Stimulated activated CD4-positive, alpha-beta T cell treated with anti-CD3 and anti-CD28 coated beads, Interleukin-15, amount 100 ng/mL, for 24 hours (primary cell): ENCODE measurements at regions not wholly inside any gene's neighbourhood (a gene's known extent, or its start where the extent isn't known, plus 50 kb on each side); places are given as distances from the start of the nearest gene placed in this dataset.
A peak's percentile ranks its signal among the peaks of the same experiment; 100 is the strongest.
"Not testable (repeated sequence)": the region's sequence is repeated elsewhere in the genome, so short reads cannot be mapped to it uniquely, and the experiment has no call there.

ENCODE experiments used
- DNase-seq: peaks from one replicate; pipeline ENCODE4 v3.0.0-alpha.2; 2020

DNA sequence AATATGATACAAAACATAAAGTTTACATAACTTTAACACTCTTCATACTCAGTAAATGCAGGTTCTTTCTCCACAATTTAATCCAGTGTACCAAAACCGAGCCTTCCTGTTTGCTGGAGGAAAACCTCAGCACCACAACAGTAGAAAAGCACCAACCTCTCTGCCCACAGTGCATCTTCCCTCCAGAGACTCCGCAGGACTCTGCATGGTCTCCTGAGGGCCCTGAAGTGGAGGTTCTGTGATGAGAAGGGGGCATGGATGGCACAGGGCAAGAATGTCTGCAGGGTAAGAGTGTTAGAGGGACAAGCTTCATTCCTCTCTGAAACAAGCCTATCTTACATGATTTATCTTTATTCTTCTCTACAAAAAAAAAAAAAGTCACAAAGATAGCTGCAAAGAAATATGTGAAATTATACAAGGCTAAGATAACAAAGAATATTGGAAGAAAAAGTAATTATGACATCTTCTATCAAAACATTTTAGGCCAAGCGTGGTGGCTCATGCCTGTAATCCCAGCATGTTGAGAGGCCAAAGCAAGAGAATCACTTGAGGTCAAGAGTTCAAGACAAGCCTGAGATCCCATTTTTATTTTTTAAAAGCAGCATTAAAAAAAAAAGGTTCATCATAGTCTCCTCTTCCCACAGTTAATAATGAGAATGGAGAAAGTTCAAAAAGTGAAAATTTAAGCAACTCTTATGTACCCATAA is 102.0 kb downstream of the VPREB1 start:
- DNase-seq, result no peak

DNA sequence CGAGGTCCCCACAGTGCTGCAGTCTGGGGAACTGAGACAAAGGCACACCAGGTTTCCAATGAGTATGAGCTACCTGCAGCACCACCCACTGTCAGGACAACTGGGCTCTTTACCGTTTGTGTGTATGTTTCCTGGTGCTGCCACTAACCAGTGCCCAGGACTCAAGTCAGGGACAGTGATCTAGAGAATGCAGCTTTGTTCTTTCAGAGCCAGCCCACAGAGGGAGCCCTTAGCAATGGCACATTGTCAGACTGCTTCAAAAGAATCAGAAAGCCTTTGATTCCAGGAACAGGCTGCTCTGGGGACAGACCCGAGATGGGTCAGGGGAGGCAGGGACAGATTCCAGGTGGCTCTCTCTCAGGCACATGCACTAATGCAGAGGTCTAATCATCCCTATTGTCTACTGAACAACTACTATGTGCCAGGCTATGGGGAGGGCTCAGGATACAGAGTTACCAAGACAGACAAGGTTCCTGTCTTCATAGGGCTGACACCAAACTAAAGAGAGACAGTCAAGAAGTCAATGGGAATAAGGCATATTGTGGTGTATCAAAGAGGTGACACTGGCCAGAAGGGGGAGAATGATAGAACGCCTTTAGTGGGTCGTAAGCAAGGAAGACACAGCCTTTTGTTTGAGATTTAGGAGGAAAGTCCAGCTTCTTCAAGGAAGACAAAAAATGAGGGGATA is 103.7 kb downstream of the VPREB1 start:
- no peak for DNase-seq

DNA sequence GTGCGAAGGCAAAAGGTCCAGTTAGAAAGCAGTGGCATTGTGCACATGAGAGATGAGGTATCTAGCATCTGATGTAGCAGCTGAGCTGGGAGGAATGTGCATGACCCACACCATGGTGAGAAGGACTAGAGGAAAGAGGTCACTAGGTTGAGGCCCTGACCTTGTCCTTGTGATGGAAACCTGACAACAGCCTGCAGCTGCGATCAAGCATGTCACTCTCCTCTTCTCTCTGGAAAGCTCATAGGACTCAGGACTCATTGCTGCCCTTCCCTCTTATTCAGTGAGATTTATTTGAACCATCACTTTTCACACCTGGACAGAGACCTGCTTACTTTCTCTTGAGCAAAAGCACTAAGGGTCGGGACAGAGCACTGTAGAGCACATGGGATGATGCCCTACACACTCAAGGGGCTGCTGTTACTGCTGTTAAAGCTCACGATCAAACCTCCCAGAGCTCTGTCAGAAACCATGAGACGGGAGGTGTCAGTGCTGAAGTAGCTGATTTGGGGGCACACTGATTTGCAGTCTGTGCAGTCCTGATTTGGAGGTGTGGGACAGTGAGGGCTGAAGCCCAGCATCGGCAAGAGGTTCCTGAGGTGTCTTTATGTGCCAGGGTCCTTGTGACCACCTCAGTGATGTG is 104.3 kb downstream of the VPREB1 start:
- no peak for DNase-seq

DNA sequence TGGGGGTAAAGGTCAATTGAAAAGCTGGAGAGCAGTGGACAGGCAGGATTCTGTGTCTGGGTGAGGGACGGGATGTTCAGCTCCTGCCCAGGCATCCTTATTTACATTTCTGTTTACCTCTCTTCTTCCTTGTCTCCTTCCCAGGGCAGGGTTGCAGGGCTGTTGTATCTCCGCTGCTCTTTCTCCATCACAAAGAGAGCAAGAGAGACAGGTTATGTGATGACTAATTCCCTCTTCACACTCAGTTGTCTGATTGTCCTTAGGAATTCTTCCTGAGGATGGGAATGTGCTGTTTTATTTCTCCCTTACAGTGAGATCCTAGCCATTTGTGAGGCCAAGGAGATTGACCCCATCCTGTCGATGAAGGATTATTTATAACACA is 104.9 kb downstream of the VPREB1 start:
- no peak for DNase-seq

DNA sequence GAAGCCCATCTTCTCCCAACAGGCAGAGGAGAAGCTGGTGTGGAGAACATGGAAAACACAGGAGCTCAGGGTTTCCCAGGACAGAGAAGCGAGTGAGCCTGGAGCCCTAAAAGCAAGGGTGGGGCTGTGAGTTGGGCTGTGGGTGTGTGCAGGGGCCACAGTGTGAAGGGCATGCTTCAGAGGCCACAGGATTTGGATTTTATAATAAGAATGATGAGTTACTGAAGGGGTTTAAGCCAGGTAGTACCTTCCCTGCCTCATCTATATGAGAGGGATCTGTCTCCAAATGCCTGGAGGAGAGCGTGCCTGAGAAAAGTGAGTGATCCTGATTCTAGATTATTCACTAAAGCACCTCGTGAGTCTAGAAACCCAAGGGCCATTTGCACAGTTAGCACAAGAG is 106.8 kb downstream of the VPREB1 start:
- no peak for DNase-seq

DNA sequence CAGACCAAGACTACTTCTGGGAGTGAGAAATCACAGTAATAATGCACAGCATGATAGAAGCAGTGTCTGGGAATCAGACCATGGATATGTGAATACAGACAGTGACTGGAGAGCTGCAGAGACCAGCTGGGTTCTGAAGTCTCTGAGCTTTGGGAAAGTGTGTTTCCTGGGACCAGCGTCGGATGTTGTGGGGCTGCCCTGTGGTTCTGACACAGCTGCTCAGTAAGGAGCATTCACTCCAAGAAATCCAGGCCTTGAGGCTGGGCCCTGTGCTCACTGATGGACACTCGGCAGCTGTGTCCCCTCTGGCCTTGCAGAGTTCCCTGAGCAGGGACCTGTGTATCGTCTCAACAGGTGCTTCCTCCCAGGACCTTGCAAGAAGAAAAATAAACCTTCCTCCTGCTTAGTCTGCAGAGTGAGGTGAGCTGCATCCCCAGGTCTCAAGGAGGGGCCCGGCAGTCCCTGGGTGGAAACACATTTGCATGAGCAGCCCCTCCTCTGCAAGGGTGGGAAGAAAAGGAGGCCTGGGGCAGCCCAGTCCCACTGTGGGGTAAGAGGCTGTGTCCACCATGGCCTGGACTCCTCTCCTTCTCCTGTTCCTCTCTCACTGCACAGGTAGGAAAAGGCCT is 107.9 kb downstream of the VPREB1 start:
- DNase-seq, result no peak

DNA sequence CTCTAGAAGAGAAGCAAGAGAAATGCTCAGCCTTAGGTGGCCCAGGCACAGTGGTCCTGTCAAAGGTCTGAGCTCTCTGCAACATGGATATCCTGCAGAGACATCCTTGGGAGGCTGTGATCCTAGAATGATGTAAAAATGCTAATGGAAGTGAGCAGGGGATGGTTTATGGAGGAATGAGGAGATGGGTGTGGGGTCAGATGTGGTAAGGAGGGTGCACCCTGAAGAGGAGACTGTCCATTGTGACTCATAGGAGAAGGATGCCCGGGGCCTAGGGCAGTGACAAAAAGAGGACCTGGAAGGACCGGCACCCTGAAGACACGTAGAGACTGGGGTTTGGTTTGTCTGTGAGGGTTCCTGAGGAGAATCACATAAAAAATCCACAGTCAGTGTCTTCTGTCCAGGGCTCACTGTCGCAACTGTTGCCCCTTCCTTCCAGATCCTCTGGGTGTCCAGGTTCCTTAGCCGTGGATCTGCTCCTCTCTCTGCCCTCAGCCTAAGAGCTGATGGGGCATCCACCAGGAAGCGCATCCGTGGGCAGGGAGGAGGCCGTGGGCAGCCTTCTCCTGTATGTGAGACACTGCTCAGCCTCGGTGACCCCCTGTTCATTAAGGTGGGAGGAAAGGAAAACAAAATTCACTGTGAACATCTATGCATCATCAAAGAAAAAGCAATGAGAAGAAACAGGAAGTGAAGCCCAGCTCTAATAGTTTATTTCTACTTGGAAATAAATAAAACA is 110.7 kb downstream of the VPREB1 start:
- no peak for DNase-seq

DNA sequence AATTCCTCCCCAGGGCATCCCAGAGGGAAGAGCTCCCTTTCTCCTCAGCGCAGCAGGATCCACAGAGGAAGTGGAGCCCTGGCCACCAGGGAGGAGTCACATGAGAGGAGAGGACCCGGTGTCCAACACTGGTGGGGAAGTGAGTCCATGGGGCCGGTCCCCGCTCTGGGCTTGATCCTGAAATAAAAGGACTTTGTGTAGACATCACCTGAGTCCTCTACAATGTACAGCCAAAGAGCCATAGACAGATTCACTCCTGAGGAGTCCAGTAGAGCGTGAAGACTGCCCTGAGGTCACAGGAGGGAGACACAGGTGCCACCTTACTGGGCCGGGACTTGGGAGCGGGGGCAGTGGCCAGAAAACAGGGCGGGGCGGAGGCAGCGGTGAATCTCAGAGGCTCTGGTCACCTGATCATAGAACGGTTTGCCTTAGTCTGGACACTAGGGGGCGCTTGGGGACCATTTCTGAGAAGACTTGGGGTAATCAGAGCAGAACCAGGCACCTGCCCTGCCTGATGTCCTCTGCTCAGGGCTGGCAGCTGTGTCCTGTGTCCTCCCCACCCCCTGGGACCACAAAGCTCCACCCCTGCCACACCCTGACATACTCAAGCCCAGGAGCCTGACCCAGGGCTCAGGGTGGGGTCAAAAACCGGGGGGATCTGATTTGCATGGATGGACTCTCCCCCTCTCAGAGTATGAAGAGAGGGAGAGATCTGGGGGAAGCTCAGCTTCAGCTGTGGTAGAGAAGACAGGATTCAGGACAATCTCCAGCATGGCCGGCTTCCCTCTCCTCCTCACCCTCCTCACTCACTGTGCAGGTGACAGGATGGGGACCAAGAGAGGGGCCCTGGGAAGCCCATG is 112.7 kb downstream of the VPREB1 start:
- peak; percentile 90 for DNase-seq

DNA sequence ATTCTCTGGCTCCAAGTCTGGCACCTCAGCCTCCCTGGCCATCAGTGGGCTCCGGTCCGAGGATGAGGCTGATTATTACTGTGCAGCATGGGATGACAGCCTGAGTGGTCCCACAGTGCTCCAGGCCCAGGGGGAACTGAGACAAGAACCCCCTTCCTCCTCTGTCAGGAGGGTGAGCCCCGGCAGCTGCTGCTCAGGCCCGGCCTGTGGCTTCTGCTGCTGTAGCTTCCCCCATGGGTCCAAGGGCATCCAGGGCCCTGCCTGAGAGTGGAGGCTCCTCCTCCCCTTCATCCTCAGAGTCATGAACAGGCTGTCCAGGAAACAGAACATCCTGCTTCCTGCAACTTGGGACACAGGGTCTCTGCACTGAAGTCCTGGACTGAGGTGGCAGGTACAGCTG is 113.6 kb downstream of the VPREB1 start:
- no peak for DNase-seq

DNA sequence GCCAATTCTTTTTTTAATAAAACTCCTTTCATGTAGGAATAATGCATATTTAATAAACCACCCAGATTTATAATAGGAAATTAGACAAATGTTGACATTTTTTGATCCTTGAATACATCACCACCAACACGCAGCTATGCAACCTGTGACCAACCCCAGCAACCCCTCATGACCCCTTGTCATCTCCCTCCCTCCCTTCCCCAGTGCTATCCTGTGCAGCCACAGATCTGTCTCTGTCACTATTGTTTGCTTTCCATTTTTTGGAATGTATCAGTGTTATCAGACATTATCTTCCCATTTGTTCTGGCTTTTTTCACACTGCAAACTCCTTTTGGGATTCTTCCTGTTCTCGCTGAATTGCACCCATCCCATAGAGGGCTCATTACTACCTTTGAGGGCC is 114.1 kb downstream of the VPREB1 start:
- no peak for DNase-seq

DNA sequence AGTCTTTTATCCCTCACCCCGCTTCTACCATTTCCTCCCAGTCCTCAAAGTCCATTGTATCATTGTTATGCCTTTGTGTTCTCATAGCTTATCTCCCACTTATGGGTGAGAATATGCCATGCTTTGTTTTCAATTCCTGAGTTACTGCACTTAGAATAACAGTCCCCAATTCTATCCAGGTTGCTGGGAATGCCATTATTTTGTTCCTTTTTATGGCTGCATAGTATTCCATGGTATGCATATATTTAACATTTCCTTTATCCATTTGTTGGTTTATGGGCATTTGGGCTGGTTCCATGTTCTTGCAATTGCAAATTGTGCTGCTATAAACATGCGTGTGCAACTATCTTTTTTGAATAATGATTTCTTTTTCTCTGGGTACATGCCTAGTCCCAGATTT is 114.9 kb downstream of the VPREB1 start:
- DNase-seq, result no peak

DNA sequence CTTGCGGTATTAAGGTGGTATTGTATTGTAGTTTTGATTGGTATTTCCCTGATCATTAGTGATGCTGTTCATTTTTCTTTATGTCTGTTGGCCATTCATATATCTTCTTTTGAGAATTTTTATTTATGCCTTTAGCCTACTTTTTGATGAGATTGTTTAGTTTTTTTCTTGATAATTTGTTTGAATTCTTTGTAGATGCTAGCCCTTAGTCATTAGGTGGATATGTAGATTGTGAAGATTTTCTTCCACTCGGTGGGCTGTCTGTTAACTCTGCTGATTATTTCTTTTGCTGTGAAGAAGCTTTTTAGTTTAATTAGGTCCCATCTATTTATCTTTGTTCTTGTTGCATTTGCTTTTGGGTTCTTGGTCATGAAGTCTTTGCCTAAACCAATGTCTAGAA is 115.4 kb downstream of the VPREB1 start:
- DNase-seq, result no peak

DNA sequence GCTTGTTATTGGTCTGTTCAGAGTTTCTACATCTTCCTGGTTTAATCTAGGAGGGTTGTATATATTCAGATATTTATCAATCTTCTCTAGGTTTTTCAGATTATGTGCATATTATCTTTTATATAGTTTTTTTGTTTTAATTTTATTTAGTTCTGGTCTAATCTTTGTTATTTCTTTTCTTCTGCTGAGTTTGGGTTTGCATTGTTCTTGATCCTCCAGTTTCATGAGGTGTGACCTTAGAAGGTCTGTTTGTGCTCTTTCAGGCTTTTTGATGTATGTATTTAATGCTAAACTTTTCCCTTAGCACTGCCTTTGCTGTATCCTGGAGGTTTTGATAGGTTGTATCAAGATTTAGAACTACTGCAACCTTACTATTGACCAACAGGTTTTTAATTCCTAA is 117.7 kb downstream of the VPREB1 start:
- no peak for DNase-seq

DNA sequence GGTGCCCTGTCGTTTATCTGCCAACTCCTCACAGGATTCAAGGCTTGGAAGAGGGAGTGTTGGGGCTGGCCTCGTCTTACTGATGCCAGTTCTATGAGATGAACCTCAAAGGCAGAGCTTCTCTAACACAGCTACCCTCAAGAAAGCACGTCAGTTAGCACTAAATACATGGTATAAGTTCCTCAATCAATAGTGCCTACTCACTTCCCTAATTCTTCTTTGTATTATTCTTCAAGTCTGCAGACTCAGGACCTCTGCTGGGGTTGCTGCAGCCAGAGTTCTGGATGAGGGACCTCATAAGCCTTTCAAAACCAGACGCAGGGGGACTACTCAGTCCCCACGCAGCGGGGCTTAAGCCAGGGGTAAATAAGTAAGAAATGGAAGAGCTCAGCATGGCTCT is 118.3 kb downstream of the VPREB1 start:
- DNase-seq, result no peak

DNA sequence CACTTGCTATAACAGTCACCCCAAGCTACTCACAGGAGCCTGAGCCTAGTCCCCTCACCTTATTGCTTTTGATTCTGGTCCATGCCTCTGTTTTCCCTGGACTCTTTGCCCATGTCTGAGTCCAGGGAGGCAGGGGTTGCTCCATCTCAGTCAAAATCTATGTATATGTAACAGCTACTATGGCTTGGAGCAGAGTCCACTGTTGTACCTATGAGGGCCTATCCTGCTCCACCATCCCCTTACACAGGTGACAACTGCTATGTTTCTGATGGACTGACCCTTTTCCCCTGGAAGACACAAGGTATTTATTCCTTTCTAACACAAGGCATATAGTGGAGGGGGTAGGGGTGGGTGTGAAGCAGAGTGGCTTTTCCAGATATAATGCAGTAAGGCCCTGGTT is 119.6 kb downstream of the VPREB1 start:
- no peak for DNase-seq

DNA sequence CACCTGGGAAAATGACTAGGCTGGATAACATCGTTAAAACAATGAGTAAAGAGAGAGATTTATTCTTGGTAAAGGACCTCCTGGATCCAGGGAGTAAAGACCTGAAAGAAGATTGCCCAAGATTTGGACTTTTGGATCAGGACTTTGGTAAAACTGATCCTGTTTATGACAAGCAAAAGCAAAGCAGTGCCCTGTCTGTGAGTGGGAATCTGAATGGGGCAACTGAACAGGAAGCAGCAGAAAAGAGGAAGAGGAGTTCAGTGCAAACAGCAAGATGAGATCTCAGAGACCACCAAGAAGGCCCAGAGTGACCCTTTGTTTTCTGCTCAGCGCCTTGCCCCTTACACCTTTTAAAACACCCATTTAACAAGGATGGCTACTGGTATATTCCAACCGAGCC is 122.0 kb downstream of the VPREB1 start:
- DNase-seq, result no peak

DNA sequence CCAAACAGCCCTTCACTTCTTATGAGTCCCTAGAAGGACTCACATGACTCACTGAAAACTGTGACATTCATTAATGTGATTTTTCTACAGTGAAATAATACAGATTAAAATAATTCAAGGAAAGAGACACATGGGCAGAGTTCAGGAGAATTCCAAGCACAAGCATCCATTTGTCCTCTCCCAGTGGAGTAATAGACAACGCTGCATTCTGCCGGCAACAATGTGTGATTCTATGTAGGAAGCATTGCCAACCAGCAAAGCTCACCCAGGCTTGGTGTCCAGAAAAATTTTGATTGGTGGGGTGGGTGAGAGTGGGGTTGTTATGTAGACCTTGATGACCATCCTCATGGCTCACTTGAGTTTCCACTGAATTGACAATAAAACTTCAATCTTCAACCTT is 123.9 kb downstream of the VPREB1 start:
- DNase-seq, result no peak

DNA sequence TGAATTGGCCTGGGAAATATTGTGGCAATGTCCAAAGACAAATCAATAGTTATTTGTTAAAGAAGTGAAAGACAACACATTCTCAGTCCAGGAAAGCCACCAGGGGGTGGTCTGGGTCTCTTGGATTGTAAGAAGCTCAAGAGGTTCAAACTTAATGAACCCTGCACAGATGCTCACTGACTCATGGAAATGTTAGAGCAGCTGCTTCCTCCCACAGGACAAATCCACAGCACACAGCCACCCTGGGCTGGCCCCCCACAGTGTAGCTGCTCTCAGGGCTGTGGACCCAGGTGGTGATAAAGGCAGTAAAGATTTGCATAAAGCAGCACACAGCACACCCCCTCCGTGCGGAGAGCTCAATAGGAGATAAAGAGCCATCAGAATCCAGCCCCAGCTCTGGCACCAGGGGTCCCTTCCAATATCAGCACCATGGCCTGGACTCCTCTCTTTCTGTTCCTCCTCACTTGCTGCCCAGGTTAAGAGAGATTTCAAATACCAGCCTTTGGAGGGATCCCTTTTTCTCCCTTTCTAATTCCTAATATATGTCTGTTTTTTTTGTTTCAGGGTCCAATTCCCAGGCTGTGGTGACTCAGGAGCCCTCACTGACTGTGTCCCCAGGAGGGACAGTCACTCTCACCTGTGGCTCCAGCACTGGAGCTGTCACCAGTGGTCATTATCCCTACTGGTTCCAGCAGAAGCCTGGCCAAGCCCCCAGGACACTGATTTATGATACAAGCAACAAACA is 124.8 kb downstream of the VPREB1 start:
- DNase-seq, result not testable (repeated sequence)

DNA sequence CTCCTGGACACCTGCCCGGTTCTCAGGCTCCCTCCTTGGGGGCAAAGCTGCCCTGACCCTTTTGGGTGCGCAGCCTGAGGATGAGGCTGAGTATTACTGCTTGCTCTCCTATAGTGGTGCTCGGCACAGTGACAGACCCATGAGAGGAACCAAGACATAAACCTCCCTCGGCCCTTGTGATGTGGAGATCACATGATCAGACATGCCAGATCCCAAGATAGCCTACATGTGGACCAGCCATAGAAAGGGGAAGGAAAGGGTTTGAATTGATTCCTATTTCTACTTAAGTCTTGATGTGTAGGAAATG is 125.3 kb downstream of the VPREB1 start:
- DNase-seq, result no peak

DNA sequence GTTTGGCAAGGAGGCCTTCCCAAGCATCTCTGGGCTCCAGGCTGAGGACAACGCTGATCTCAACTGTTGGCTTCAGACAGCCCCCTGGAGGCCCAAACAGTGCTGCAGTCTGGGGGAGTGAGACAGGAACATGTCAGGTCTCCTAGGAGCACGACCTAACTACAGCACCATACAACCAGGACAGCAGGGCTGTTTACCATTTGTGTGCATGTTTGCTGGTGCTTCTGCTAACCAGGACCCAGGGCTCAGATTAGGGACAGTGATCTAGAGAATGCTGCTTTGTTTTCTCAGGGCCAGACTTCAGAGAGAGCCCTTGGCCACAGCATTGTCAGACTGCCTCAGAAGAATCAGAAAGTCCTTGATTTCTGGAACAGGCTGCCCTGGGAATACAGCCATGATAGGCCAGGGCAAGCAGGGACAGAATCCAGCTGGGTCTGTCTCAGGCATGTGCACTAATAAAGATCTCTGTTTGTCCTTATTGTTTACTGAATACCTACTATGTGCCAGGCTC is 126.5 kb downstream of the VPREB1 start:
- no peak for DNase-seq

DNA sequence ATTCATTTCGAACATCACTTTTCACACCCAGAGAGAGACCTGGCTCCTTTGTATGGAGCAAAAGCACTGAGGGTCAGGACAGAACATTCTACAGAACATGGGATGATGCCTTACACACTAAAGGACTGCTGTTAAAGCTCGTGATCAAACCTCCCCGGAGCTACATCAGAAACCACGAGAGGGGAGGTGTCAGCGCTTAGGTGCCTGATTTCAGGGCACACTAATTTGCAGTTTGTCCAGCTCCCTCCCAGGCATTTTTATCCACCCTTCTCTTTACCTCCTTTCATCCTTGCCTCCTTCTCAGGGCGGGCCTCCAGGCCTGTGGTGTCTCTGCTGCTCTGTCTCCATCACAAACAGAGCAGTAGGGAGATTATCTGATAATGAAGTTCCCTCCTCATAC is 127.5 kb downstream of the VPREB1 start:
- no peak for DNase-seq

DNA sequence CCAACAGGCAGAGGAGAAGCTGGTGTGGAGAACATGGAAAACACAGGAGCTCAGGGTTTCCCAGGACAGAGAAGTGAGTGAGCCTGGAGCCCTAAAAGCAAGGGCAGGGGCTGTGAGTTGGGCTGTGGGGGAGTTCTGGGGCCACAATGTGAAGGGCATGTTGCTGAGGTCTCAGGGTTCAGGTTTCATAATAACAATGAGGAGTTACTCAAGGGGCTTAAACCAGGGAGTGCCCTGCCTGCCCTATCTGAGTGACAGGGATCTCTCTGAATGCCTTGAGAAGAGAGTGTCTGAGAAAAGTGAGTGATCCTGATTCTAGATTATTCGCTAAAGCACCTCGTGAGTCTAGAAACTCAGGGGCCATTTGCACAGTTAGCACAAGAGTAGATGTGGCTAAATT is 129.6 kb downstream of the VPREB1 start:
- no peak for DNase-seq
